ENCODE measurements at regions not wholly inside any gene's neighbourhood (a gene's known extent, or its start where the extent isn't known, plus 50 kb on each side); places are given as distances from the start of the nearest gene placed in this dataset.

DNA sequence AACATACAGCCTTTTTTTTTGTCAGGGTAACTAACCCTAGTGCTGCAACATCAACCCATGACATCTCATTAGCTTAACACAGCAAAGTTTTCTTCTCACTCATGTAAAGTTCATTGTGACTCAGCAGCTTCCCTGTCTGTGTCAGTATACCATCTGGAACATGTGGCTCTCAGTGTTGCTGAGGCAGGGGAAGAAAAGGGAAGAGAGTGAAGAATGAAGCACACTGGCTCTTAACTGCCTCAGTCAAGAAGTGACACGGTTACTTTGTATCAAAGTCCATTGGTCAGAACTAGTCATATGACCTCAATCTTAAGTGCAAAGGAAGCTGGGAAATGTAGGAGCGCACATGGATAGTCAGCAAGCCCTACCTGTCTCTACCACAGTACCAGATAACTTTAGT lies 185.0 kb upstream of the ELL2 start:
- DNase-seq, result no peak

DNA sequence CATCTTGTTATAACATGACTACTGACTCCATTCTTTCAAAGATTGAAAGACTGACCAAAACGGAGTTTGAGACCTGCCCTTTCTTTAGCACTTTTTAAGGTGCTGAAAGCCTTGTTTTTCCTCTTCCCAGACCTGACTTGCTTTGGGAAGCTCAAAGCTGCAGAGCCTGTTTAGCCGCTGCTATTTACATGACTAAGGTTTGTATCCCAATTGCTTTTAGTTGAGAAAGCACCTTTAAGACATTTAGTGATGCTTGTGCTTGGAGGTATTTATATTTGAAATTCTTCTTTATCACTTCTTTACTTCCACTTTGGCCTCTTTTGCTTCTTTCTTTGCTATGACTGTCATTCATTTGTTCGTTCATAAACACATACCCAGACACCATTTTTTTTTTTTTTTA lies 182.6 kb upstream of the ELL2 start:
- intact Hi-C loops (cut with DNase I), result no loop called here
- Histone ChIP-seq H3K27me3 (no peaks in the 10 kb centered on the region), H3K36me3 (no peaks in the 10 kb centered on the region), H3K4me1 (peaks cover 0 to 7% (median 0%) of the 10 kb centered on the region in 4 donors), H3K9me3 (no peaks in the 10 kb centered on the region), H3K27ac (no peak overlapping the region), H3K4me3 (no peak overlapping the region)
- WGBS, 2 donors, result 68 to 79% methylated on average over 3 of the region's 3 CpGs
- no peak for DNase-seq
- TF ChIP-seq EP300 (IDR thresholded peaks at IDR 0.05) (no peak), POLR2AphosphoS5 (IDR thresholded peaks at IDR 0.05) (no peak)
- TF ChIP-seq, protein P1, sequence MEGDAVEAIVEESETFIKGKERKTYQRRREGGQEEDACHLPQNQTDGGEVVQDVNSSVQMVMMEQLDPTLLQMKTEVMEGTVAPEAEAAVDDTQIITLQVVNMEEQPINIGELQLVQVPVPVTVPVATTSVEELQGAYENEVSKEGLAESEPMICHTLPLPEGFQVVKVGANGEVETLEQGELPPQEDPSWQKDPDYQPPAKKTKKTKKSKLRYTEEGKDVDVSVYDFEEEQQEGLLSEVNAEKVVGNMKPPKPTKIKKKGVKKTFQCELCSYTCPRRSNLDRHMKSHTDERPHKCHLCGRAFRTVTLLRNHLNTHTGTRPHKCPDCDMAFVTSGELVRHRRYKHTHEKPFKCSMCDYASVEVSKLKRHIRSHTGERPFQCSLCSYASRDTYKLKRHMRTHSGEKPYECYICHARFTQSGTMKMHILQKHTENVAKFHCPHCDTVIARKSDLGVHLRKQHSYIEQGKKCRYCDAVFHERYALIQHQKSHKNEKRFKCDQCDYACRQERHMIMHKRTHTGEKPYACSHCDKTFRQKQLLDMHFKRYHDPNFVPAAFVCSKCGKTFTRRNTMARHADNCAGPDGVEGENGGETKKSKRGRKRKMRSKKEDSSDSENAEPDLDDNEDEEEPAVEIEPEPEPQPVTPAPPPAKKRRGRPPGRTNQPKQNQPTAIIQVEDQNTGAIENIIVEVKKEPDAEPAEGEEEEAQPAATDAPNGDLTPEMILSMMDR (IDR thresholded peaks at IDR 0.05), result no peak

More for the DNA sequence above, 185.0 kb upstream of the ELL2 start:
- TF ChIP-seq POLR2A (IDR thresholded peaks at IDR 0.05) (no peak), POLR2AphosphoS5 (IDR thresholded peaks at IDR 0.05) (peak in 1 of 4 donors; percentile 29)
- no peaks in the 10 kb centered on the region for H3K27me3 ChIP-seq
- H3K27ac ChIP-seq, result no peak overlapping the region
- H3K9me3 ChIP-seq, result no peaks in the 10 kb centered on the region
- H3K4me3 ChIP-seq, result no peak overlapping the region
- H3K36me3 ChIP-seq, result no peaks in the 10 kb centered on the region
- WGBS, 2 donors, result 64% methylated on average over 2 of the region's 2 CpGs
- intact Hi-C loops (cut with DNase I), result no loop called here
- H3K4me1 ChIP-seq, result peaks cover 0 to 10% (median 0%) of the 10 kb centered on the region in 4 donors

DNA sequence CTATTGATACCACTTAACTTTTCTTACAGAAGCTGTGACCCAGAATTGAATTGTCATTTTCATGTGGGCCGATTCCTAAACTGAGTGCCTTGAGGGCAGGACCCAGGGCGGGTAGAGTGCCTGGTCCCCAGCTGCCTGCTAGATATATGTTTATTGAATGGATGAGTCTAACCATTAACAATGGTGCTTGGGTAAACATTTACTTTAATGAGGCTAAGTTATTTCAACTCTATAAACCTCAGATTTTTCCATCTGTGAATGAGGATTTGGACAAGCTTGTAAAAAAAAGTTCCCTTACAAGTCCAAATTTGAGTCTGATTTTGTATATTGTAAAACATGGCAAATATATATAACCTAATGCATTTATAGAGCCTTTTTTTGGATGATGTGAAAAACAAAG lies 181.8 kb upstream of the ELL2 start:
- Histone ChIP-seq H3K4me3 (no peak overlapping the region), H3K27me3 (no peaks in the 10 kb centered on the region), H3K9me3 (no peaks in the 10 kb centered on the region), H3K27ac (no peak overlapping the region), H3K36me3 (no peaks in the 10 kb centered on the region), H3K4me1 (peaks cover 0 to 7% (median 0%) of the 10 kb centered on the region in 4 donors)
- TF ChIP-seq EP300 (IDR thresholded peaks at IDR 0.05), result no peak
- TF ChIP-seq POLR2A (IDR thresholded peaks at IDR 0.05), result no peak
- no peak for TF ChIP-seq POLR2AphosphoS5 (IDR thresholded peaks at IDR 0.05)
- TF ChIP-seq, protein P1 (IDR thresholded peaks at IDR 0.05), result no peak
- WGBS, 2 donors, result 15 to 59% methylated on average over 2 of the region's 2 CpGs
- intact Hi-C loops (cut with DNase I), result no loop called here
- DNase-seq, result no peak

DNA sequence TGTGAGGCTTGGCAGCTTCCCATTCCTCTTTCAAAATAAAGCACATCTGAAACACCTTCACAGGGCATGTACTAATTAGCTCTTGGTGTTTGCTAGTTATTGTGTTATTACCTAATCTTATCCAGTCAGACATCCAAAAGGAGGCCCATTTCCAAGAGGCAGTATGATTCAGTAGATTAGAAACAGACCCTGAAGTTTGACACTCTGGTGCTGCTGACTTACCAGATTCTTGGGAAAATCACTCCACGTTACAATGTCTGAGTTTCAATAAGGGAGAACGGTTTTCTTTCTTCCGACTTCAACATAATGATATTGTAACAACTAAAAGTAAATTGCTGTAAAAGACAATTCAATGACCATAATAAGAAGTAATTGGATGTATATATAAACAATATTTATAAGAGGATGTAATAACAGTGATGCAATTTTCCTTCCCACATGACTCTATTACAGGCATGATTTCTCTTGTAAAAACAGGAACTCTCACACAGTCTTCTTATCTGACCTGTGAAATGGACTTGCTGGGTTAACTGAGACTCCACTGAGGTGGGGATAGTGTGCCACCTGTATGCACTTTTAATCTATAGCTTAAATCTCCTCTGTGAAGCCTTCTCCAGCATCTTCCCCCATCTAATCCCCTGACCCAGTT lies 181.3 kb upstream of the ELL2 start:
- TF ChIP-seq POLR2AphosphoS5 (IDR thresholded peaks at IDR 0.05), result no peak
- TF ChIP-seq, protein P1 (IDR thresholded peaks at IDR 0.05), result no peak
- no peak for TF ChIP-seq EP300 (IDR thresholded peaks at IDR 0.05)
- no peak for TF ChIP-seq POLR2A (IDR thresholded peaks at IDR 0.05)
- Histone ChIP-seq H3K36me3 (no peaks in the 10 kb centered on the region), H3K27me3 (no peaks in the 10 kb centered on the region), H3K4me1 (peaks cover 0 to 7% (median 0%) of the 10 kb centered on the region in 4 donors), H3K9me3 (no peaks in the 10 kb centered on the region), H3K4me3 (no peak overlapping the region), H3K27ac (peak overlapping the region in 1 of 4 donors; percentile 6)
- no peak for DNase-seq
- WGBS, 2 donors, result 16 to 67% methylated on average over 3 of the region's 3 CpGs
- intact Hi-C loops (cut with DNase I), result no loop called here

DNA sequence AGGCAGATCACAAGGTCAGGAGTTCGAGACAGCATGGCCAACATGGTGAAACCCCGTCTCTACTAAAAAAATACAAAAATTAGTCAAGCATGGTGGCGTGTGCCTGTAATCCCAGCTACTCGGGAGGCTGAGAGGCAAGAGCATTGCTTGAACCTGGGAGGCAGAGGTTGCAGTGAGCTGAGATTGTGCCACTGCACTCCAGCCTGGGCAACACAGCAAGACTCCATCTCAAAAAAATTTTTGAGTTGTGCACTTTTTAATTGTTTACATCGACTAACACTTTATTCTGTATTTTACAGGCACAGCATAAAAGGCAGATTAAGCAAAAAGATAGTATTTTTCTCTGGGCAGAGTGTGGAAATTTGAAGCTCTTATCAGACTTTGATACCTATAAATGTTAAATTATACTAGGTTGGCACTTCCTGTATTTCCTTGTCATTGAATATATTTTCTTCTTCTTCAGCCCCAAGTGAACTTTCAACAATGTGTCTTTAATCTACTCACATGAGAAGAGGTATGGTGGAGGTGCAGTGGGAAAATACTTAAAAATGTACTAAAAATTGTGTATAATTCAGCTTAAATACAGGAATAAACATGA lies 180.6 kb upstream of the ELL2 start:
- TF ChIP-seq POLR2A (IDR thresholded peaks at IDR 0.05) (no peak), POLR2AphosphoS5 (IDR thresholded peaks at IDR 0.05) (no peak), EP300 (IDR thresholded peaks at IDR 0.05) (no peak)
- TF ChIP-seq, protein P1 (IDR thresholded peaks at IDR 0.05), result no peak
- H3K27ac ChIP-seq, result peak overlapping the region in 1 of 4 donors; percentile 6
- WGBS, 2 donors, result 72 to 83% methylated on average over 5 of the region's 5 CpGs

More for the DNA sequence above, 180.6 kb upstream of the ELL2 start:
- no peak for DNase-seq
- no peak overlapping the region for H3K4me3 ChIP-seq
- H3K9me3 ChIP-seq, result no peaks in the 10 kb centered on the region
- H3K36me3 ChIP-seq, result no peaks in the 10 kb centered on the region
- intact Hi-C loops (cut with DNase I), result no loop called here
- peaks cover 0 to 7% (median 0%) of the 10 kb centered on the region in 4 donors for H3K4me1 ChIP-seq
- no peaks in the 10 kb centered on the region for H3K27me3 ChIP-seq

Measured in sigmoid colon (tissue), 6 donors.